A549 (cell line): ENCODE measurements at regions not wholly inside any gene's neighbourhood (a gene's known extent, or its start where the extent isn't known, plus 50 kb on each side); places are given as distances from the start of the nearest gene placed in this dataset.

ENCODE experiments used
- ATAC-seq, 2 experiments: fragments of 200-7000 bp in 1 of 2; fragments of >200 bp in 1 of 2; cut with Nextera tagmentation in 1 of 2; cut with Tn5 transposase in 1 of 2; 3 replicates each; pipeline versions ENCODE4 v1.8.0 to v1.9.1; 2018 to 2020; ENCODE audit warnings: mild to moderate bottlenecking in 1 of 2, moderate library complexity in 1 of 2
- CTCF ChIA-PET: fragments of 300-600 bp; sonication (Branson Sonifier 250); formaldehyde crosslinking; extraction: SDS; loops from one replicate; lab custom pipeline; 2021; ENCODE audit warnings: antibody characterized with exemption, inconsistent platforms; lab: Yijun Ruan, JAX
- POLR2A ChIA-PET: fragments of 350-600 bp; formaldehyde crosslinking; extraction: SDS; loops from one replicate; lab custom pipeline; 2021; ENCODE audit warnings: antibody characterized with exemption, inconsistent platforms; lab: Yijun Ruan, JAX
- DNase-seq, 2 experiments: peaks; one replicate each; pipeline versions ENCODE4 v3.0.0 to v3.0.0-alpha.2; 2011 to 2016; ENCODE audit warnings: low read depth in 1 of 2, low spot score in 1 of 2
- FAIRE-seq: peaks from 2 replicates; lab custom pipeline; 2011; peaks lifted over from hg19 to GRCh38; lab: Jason Lieb, UNC
- H3K27ac ChIP-seq, 2 experiments: fragments of >200 bp; sonication (Bioruptor Twin); formaldehyde crosslinking; 3 replicates each; pipeline ENCODE4 v1.5.1; 2016 to 2017
- H3K4me1 ChIP-seq: fragments of >200 bp; sonication (Bioruptor Twin); formaldehyde crosslinking; 3 replicates; pipeline ENCODE4 v1.6.1; 2016
- H3K4me2 ChIP-seq: fragments of >200 bp; sonication (Bioruptor Twin); formaldehyde crosslinking; 3 replicates; pipeline ENCODE4 v1.6.1; 2016
- H3K4me3 ChIP-seq: fragments of >200 bp; sonication (Bioruptor Twin); formaldehyde crosslinking; 3 replicates; pipeline ENCODE4 v1.5.1; 2016
- H3K9me3 ChIP-seq: fragments of >200 bp; sonication (Bioruptor Twin); formaldehyde crosslinking; 3 replicates; pipeline ENCODE4 v1.6.1; 2016
- CHD4 ChIP-seq: fragments of 200-600 bp; sonication (generic); IDR thresholded peaks from 2 replicates; pipeline ENCODE4 v1.6.1; 2016; ENCODE audit warnings: antibody characterized with exemption, mild to moderate bottlenecking, borderline replicate concordance
- E2F6 ChIP-seq: IDR thresholded peaks from 2 replicates; pipeline ENCODE4 v1.6.1; 2012; ENCODE audit warnings: low read depth, borderline replicate concordance
- EHMT2 ChIP-seq: fragments of 200-600 bp; sonication (generic); IDR thresholded peaks from 2 replicates; pipeline ENCODE4 v1.6.1; 2016; ENCODE audit warnings: antibody characterized with exemption, low read depth, mild to moderate bottlenecking, moderate library complexity
- HDAC2 ChIP-seq: fragments of 200-600 bp; sonication (generic); IDR thresholded peaks from 2 replicates; pipeline ENCODE4 v1.6.1; 2016
- HOXB5 ChIP-seq: fragments of 250-450 bp; sonication (Bioruptor Pico); IDR thresholded peaks from 2 replicates; pipeline ENCODE4 v1.5.0; 2020; ENCODE audit warnings: mild to moderate bottlenecking, moderate library complexity
- NPAS2 ChIP-seq: fragments of 250-450 bp; sonication (Bioruptor Pico); IDR thresholded peaks from 2 replicates; pipeline ENCODE4 v1.8.0; 2022; ENCODE audit warnings: mild to moderate bottlenecking, moderate library complexity, borderline replicate concordance
- SMC3 ChIP-seq: fragments of >200 bp; sonication (Bioruptor Twin); formaldehyde crosslinking; IDR thresholded peaks from 3 replicates; pipeline ENCODE4 v1.6.1; 2018; ENCODE audit warnings: inconsistent platforms
- SREBF2 ChIP-seq: fragments of 450-650 bp; IDR thresholded peaks from 2 replicates; pipeline ENCODE4 v1.6.1; 2014; ENCODE audit warnings: mild to moderate bottlenecking, moderate library complexity
- TFCP2L1 ChIP-seq: fragments of 250-450 bp; sonication (Bioruptor Pico); IDR thresholded peaks from 2 replicates; pipeline ENCODE4 v1.5.0; 2021; ENCODE audit warnings: mild to moderate bottlenecking
- TP53 ChIP-seq: fragments of 250-450 bp; sonication (Bioruptor Pico); IDR thresholded peaks from 2 replicates; pipeline ENCODE4 v1.5.0; 2021; ENCODE audit warnings: mild to moderate bottlenecking, moderate library complexity
- USF2 ChIP-seq: fragments of 450-650 bp; IDR thresholded peaks from 2 replicates; pipeline ENCODE4 v1.6.1; 2014; ENCODE audit warnings: antibody characterized with exemption
- ZFP36 ChIP-seq: fragments of 450-650 bp; IDR thresholded peaks from 2 replicates; pipeline ENCODE4 v1.6.1; 2014; ENCODE audit warnings: borderline replicate concordance; ENCODE audit not compliant: partially characterized antibody
- ZNF302 ChIP-seq: fragments of 250-450 bp; sonication (Bioruptor Pico); IDR thresholded peaks from 2 replicates; pipeline ENCODE4 v1.9.0; 2021; ENCODE audit warnings: inconsistent platforms, mild to moderate bottlenecking, moderate library complexity
- ZSCAN20 ChIP-seq: fragments of 250-450 bp; sonication (Bioruptor Pico); IDR thresholded peaks from 2 replicates; pipeline ENCODE4 v1.8.0; 2022; ENCODE audit warnings: mild to moderate bottlenecking, moderate library complexity
- WGBS: methylation state at CpG from one replicate; pipeline ENCODE4 v1.1.6; 2017; ENCODE audit errors: missing lambda C conversion rate; 5-methylcytosine and 5-hydroxymethylcytosine counted together
- TF ChIP-seq, protein P1 (sequence below): fragments of >200 bp; sonication (Bioruptor Twin); formaldehyde crosslinking; IDR thresholded peaks from 3 replicates; pipeline ENCODE4 v1.6.1; 2016
- TF ChIP-seq, protein P2 (sequence below): fragments of 200-600 bp; sonication (generic); IDR thresholded peaks from 2 replicates; pipeline ENCODE4 v1.6.1; 2016; ENCODE audit warnings: antibody characterized with exemption, mild to moderate bottlenecking, moderate library complexity

- no peak overlapping the region for H3K4me2 ChIP-seq
- no peak for TF ChIP-seq EHMT2
- TF ChIP-seq CHD4: no peak
- TF ChIP-seq USF2: no peak
- no peak for TF ChIP-seq HOXB5 (CRISPR knock-in tag)
- no peak for TF ChIP-seq E2F6
- TF ChIP-seq, all 56 proteins: peak for 0
- ATAC-seq (no peak), DNase-seq (no peak), FAIRE-seq (no peak)
- Histone ChIP-seq H3K9me3 (no peaks in the 10 kb centered on the region), H3K4me3 (no peak overlapping the region), H3K27ac (no peak overlapping the region), H3K4me1 (peaks cover 11% of the 10 kb centered on the region; the same call in 2 of the 3 replicates)
- CTCF ChIA-PET: no interaction called here
- POLR2A ChIA-PET: no interaction called here
- 92% methylated on average over 6 of the region's 6 CpGs for WGBS
Observed at GRCh38 chr9:107635803-107636174, 146.2 kb upstream of the KLF4 start.

DNA sequence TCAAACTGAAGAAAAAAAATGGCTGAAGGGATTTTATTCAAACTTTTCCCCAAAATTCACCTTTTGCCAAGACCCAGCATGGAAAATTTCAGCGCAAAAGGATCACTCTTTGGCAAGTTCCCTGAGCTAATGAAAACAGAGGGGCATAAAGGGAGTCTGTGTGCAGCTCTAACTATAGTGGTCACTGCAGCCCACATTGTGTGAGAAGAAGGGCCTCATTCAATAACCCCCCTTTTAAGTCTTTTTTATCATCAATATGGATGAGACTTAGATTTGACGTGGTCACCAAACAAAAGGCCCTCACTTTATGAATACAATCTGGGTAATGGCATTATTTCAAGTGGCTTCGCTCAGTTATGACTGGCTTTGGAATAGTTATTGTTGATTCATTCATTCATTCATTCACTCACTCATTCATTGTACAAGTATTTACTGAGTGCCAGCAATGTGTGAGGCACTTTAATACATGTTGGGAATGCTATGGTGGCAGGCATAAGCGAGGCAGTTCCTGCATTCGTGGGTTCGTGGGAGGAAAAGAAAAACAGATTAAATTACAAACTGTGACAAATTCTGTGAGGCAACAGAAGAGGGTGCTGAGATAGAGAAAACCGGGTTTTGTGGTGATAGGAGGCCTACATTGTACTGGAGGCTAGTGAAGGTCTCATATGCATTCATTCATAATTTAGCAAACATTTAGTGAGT is 145.7 kb upstream of the KLF4 start:
- H3K4me1 ChIP-seq: peaks cover 11% of the 10 kb centered on the region; the same call in 2 of the 3 replicates
- POLR2A ChIA-PET: no interaction called here
- ATAC-seq (no peak), DNase-seq (no peak), FAIRE-seq (no peak)
- H3K9me3 ChIP-seq: no peaks in the 10 kb centered on the region
- H3K4me2 ChIP-seq: no peak overlapping the region
- H3K27ac ChIP-seq: no peak overlapping the region
- no peak overlapping the region for H3K4me3 ChIP-seq
- no peak for TF ChIP-seq NPAS2 (CRISPR knock-in tag)
- TF ChIP-seq E2F6: no peak
- no peak for TF ChIP-seq TFCP2L1
- no peak for TF ChIP-seq SMC3
- TF ChIP-seq, protein P1, sequence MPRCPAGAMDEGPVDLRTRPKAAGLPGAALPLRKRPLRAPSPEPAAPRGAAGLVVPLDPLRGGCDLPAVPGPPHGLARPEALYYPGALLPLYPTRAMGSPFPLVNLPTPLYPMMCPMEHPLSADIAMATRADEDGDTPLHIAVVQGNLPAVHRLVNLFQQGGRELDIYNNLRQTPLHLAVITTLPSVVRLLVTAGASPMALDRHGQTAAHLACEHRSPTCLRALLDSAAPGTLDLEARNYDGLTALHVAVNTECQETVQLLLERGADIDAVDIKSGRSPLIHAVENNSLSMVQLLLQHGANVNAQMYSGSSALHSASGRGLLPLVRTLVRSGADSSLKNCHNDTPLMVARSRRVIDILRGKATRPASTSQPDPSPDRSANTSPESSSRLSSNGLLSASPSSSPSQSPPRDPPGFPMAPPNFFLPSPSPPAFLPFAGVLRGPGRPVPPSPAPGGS: no peak
- no peak for TF ChIP-seq ZSCAN20 (CRISPR knock-in tag)
- TF ChIP-seq ZFP36: no peak
- TF ChIP-seq ZNF302 (CRISPR knock-in tag): no peak
- TF ChIP-seq HDAC2: no peak
- CTCF ChIA-PET: interaction anchor here (1.5 kb wide), 1 partner anchor 9 kb away, joined by 3 read pairs; no protein-coding TSS in a partner anchor
- 89% methylated on average over 7 of the region's 7 CpGs for WGBS

GRCh38 chr9:107633406-107633805 is 143.8 kb upstream of the KLF4 start:
- 85% methylated on average over 5 of the region's 5 CpGs for WGBS
- Histone ChIP-seq H3K4me2 (no peak overlapping the region), H3K4me1 (peaks cover under 1% of the 10 kb centered on the region; the same call in 2 of the 3 replicates), H3K4me3 (no peak overlapping the region), H3K27ac (no peak overlapping the region), H3K9me3 (no peaks in the 10 kb centered on the region)
- CTCF ChIA-PET: no interaction called here
- DNase-seq (no peak), ATAC-seq (no peak), FAIRE-seq (no peak)
- TF ChIP-seq SREBF2 (no peak), TP53 (CRISPR knock-in tag) (no peak)
- TF ChIP-seq, protein P2, sequence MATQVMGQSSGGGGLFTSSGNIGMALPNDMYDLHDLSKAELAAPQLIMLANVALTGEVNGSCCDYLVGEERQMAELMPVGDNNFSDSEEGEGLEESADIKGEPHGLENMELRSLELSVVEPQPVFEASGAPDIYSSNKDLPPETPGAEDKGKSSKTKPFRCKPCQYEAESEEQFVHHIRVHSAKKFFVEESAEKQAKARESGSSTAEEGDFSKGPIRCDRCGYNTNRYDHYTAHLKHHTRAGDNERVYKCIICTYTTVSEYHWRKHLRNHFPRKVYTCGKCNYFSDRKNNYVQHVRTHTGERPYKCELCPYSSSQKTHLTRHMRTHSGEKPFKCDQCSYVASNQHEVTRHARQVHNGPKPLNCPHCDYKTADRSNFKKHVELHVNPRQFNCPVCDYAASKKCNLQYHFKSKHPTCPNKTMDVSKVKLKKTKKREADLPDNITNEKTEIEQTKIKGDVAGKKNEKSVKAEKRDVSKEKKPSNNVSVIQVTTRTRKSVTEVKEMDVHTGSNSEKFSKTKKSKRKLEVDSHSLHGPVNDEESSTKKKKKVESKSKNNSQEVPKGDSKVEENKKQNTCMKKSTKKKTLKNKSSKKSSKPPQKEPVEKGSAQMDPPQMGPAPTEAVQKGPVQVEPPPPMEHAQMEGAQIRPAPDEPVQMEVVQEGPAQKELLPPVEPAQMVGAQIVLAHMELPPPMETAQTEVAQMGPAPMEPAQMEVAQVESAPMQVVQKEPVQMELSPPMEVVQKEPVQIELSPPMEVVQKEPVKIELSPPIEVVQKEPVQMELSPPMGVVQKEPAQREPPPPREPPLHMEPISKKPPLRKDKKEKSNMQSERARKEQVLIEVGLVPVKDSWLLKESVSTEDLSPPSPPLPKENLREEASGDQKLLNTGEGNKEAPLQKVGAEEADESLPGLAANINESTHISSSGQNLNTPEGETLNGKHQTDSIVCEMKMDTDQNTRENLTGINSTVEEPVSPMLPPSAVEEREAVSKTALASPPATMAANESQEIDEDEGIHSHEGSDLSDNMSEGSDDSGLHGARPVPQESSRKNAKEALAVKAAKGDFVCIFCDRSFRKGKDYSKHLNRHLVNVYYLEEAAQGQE: no peak
- POLR2A ChIA-PET: no interaction called here
